GM23338 (cell line): ENCODE measurements at regions not wholly inside any gene's neighbourhood (a gene's known extent, or its start where the extent isn't known, plus 50 kb on each side); places are given as distances from the start of the nearest gene placed in this dataset.

Source experiments
- ATAC-seq: fragments of 200-7000 bp; cut with Tn5 transposase; 3 replicates; pipeline ENCODE4 v1.9.1; 2020
- DNase-seq: peaks from one replicate; pipeline ENCODE4 v3.0.0-alpha.2; 2015; ENCODE audit warnings: low spot score
- H2AFZ ChIP-seq: fragments of 200-600 bp; sonication (generic); 2 replicates; pipeline ENCODE4 v1.8.0; 2016; ENCODE audit warnings: antibody characterized with exemption, mild to moderate bottlenecking, moderate library complexity
- H3F3A ChIP-seq: fragments of 200-600 bp; sonication (generic); replicated peaks from 2 replicates; pipeline ENCODE4 v1.8.0; 2017; ENCODE audit warnings: antibody characterized with exemption, mixed run types, low read depth
- H3K27ac ChIP-seq: fragments of 200-600 bp; sonication (generic); 2 replicates; pipeline ENCODE4 v1.6.1; 2016; ENCODE audit warnings: low read depth
- H3K27me3 ChIP-seq: fragments of 200-600 bp; sonication (generic); 2 replicates; pipeline ENCODE4 v1.8.0; 2016; ENCODE audit warnings: mild to moderate bottlenecking, mixed run types, moderate library complexity; ENCODE audit not compliant: insufficient read depth
- H3K36me3 ChIP-seq: fragments of 200-600 bp; sonication (generic); 2 replicates; pipeline ENCODE4 v1.8.0; 2016; ENCODE audit warnings: mild to moderate bottlenecking; ENCODE audit not compliant: insufficient read depth
- H3K4me1 ChIP-seq: fragments of 200-600 bp; sonication (generic); 2 replicates; pipeline ENCODE4 v1.8.0; 2016; ENCODE audit warnings: mild to moderate bottlenecking, moderate library complexity; ENCODE audit not compliant: insufficient read depth
- H3K4me2 ChIP-seq: fragments of 200-600 bp; sonication (generic); 2 replicates; pipeline ENCODE4 v1.7.1; 2017; ENCODE audit warnings: mixed run types
- H3K4me3 ChIP-seq: fragments of 200-600 bp; sonication (generic); 2 replicates; pipeline ENCODE4 v1.6.1; 2016; ENCODE audit warnings: mixed run types
- H3K79me2 ChIP-seq: fragments of 200-600 bp; sonication (generic); replicated peaks from 2 replicates; pipeline ENCODE4 v1.8.0; 2017; ENCODE audit warnings: mild to moderate bottlenecking; ENCODE audit not compliant: insufficient read depth
- H3K9me2 ChIP-seq: fragments of 200-600 bp; sonication (generic); 2 replicates; pipeline ENCODE4 v1.8.0; 2017; ENCODE audit not compliant: insufficient read depth
- H4K20me1 ChIP-seq: fragments of 200-600 bp; sonication (generic); replicated peaks from 2 replicates; pipeline ENCODE4 v1.8.0; 2017; ENCODE audit warnings: mild to moderate bottlenecking; ENCODE audit not compliant: insufficient read depth
- H3K27ac Mint-ChIP-seq: 2 replicates; pipeline ENCODE4 v1.8.0; 2020; ENCODE audit warnings: inconsistent platforms, mild to moderate bottlenecking, moderate library complexity, mixed read lengths
- H3K27me3 Mint-ChIP-seq: 3 replicates; pipeline ENCODE4 v1.8.0; 2022; ENCODE audit warnings: low read depth, mild to moderate bottlenecking, moderate library complexity, mixed read lengths, inconsistent platforms; ENCODE audit not compliant: insufficient read depth, poor library complexity
- H3K36me3 Mint-ChIP-seq: 3 replicates; pipeline ENCODE4 v1.8.0; 2021; ENCODE audit warnings: low read depth, mild to moderate bottlenecking, inconsistent platforms, moderate library complexity, mixed read lengths
- H3K4me1 Mint-ChIP-seq: 3 replicates; pipeline ENCODE4 v1.8.0; 2020; ENCODE audit warnings: mild to moderate bottlenecking, inconsistent platforms, mixed read lengths
- H3K4me3 Mint-ChIP-seq: 3 replicates; pipeline ENCODE4 v1.8.0; 2021; ENCODE audit warnings: moderate library complexity, mild to moderate bottlenecking, inconsistent platforms, mixed read lengths
- H3K9me3 Mint-ChIP-seq: 3 replicates; pipeline ENCODE4 v1.8.0; 2020; ENCODE audit warnings: moderate library complexity, mild to moderate bottlenecking, inconsistent platforms, mixed read lengths
- CREB1 ChIP-seq: fragments of 250-450 bp; sonication (Bioruptor Pico); IDR thresholded peaks from 2 replicates; pipeline ENCODE4 v1.5.0; 2020; ENCODE audit warnings: low read depth, mild to moderate bottlenecking, moderate library complexity
- CTCF ChIP-seq, 2 experiments: fragments of 200-600 bp in 1 of 2; sonication (generic) in 1 of 2; conservative IDR thresholded peaks; 2 replicates each; pipeline versions ENCODE4 v1.5.1 to v1.6.1; 2016 to 2017; ENCODE audit warnings: antibody characterized with exemption in 2 of 2, low read depth in 2 of 2, mild to moderate bottlenecking in 2 of 2, moderate library complexity in 1 of 2
- ETS1 ChIP-seq: IDR thresholded peaks from 2 replicates; pipeline ENCODE4 v1.6.1; 2016; ENCODE audit warnings: antibody characterized with exemption
- EZH2 ChIP-seq: fragments of 200-600 bp; sonication (generic); IDR thresholded peaks from one replicate; pipeline ENCODE4 v1.8.0; 2017; ENCODE audit warnings: antibody characterized with exemption, mild to moderate bottlenecking, low read depth; ENCODE audit not compliant: unreplicated experiment
- EZH2phosphoT487 ChIP-seq: fragments of 200-600 bp; sonication (generic); IDR thresholded peaks from one replicate; pipeline ENCODE4 v1.8.1; 2018; ENCODE audit warnings: antibody characterized with exemption; ENCODE audit not compliant: unreplicated experiment
- NANOG ChIP-seq: IDR thresholded peaks from 2 replicates; pipeline ENCODE4 v1.6.1; 2016; ENCODE audit warnings: antibody characterized with exemption, borderline replicate concordance
- POLR2AphosphoS5 ChIP-seq: IDR thresholded peaks from 2 replicates; pipeline ENCODE4 v1.6.1; 2016; ENCODE audit warnings: antibody characterized with exemption, low read depth
- STAT1 ChIP-seq: IDR thresholded peaks from one replicate; pipeline ENCODE4 v1.6.1; 2016; ENCODE audit warnings: antibody characterized with exemption; ENCODE audit not compliant: unreplicated experiment
- ZNF114 ChIP-seq: fragments of 250-450 bp; sonication (Bioruptor Pico); IDR thresholded peaks from 2 replicates; pipeline ENCODE4 v1.5.0; 2020; ENCODE audit warnings: mild to moderate bottlenecking, moderate library complexity
- ZNF331 ChIP-seq: fragments of 250-450 bp; sonication (Bioruptor Pico); IDR thresholded peaks from 2 replicates; pipeline ENCODE4 v1.5.0; 2020; ENCODE audit warnings: low read depth, mild to moderate bottlenecking, moderate library complexity
- ZNF462 ChIP-seq: fragments of 250-450 bp; sonication (Bioruptor Pico); IDR thresholded peaks from 2 replicates; pipeline ENCODE4 v1.5.0; 2020; ENCODE audit warnings: mild to moderate bottlenecking, moderate library complexity
- TF ChIP-seq, protein P1 (sequence below): IDR thresholded peaks from one replicate; pipeline ENCODE4 v1.6.1; 2018; ENCODE audit warnings: antibody characterized with exemption; ENCODE audit not compliant: unreplicated experiment

GRCh38 chr21:41676198-41676597 is 90.7 kb downstream of the RIPK4 start:
- peaks cover 10% of the 10 kb centered on the region for H3K27me3 Mint-ChIP-seq
- H3K79me2 ChIP-seq: no peaks in the 10 kb centered on the region
- H3K36me3 Mint-ChIP-seq: no peaks in the 10 kb centered on the region
- H3K36me3 ChIP-seq: no peaks in the 10 kb centered on the region
- no peak overlapping the region for H3K4me3 Mint-ChIP-seq
- no peak overlapping the region for H2AFZ ChIP-seq
- H3K27ac ChIP-seq: no peak overlapping the region
- no peaks in the 10 kb centered on the region for H4K20me1 ChIP-seq
- peaks cover 14% of the 10 kb centered on the region for H3K4me1 ChIP-seq
- no peak overlapping the region for H3K4me2 ChIP-seq
- H3K4me3 ChIP-seq: no peak overlapping the region
- peaks cover 30% of the 10 kb centered on the region for H3K4me1 Mint-ChIP-seq
- DNase-seq (no peak), ATAC-seq (no peak)
- H3F3A ChIP-seq: no peaks in the 10 kb centered on the region
- TF ChIP-seq, protein P1, sequence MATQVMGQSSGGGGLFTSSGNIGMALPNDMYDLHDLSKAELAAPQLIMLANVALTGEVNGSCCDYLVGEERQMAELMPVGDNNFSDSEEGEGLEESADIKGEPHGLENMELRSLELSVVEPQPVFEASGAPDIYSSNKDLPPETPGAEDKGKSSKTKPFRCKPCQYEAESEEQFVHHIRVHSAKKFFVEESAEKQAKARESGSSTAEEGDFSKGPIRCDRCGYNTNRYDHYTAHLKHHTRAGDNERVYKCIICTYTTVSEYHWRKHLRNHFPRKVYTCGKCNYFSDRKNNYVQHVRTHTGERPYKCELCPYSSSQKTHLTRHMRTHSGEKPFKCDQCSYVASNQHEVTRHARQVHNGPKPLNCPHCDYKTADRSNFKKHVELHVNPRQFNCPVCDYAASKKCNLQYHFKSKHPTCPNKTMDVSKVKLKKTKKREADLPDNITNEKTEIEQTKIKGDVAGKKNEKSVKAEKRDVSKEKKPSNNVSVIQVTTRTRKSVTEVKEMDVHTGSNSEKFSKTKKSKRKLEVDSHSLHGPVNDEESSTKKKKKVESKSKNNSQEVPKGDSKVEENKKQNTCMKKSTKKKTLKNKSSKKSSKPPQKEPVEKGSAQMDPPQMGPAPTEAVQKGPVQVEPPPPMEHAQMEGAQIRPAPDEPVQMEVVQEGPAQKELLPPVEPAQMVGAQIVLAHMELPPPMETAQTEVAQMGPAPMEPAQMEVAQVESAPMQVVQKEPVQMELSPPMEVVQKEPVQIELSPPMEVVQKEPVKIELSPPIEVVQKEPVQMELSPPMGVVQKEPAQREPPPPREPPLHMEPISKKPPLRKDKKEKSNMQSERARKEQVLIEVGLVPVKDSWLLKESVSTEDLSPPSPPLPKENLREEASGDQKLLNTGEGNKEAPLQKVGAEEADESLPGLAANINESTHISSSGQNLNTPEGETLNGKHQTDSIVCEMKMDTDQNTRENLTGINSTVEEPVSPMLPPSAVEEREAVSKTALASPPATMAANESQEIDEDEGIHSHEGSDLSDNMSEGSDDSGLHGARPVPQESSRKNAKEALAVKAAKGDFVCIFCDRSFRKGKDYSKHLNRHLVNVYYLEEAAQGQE: no peak
- TF ChIP-seq ZNF331 (CRISPR knock-in tag) (no peak), CTCF (conservative IDR thresholded peaks at IDR 0.05; ENCODE audit: low read depth in 2 of 2) (no peak), NANOG (no peak), ZNF462 (CRISPR knock-in tag) (no peak), EZH2 (no peak), EZH2phosphoT487 (no peak), CREB1 (CRISPR knock-in tag) (no peak), POLR2AphosphoS5 (no peak), STAT1 (no peak), ETS1 (no peak), ZNF114 (CRISPR knock-in tag) (no peak)
- H3K27ac Mint-ChIP-seq: no peak overlapping the region
- H3K27me3 ChIP-seq: no peaks in the 10 kb centered on the region
- no peaks in the 10 kb centered on the region; the same call in 1 of the 3 replicates for H3K9me3 Mint-ChIP-seq
- no peaks in the 10 kb centered on the region for H3K9me2 ChIP-seq
